ENCODE measurements at regions not wholly inside any gene's neighbourhood (a gene's known extent, or its start where the extent isn't known, plus 50 kb on each side); places are given as distances from the start of the nearest gene placed in this dataset.

GRCh38 chr18:37661061-37661460 is 95.5 kb upstream of the CELF4 start:
- H3K27ac ChIP-seq (ENCODE audit: low read depth, low read length): no peak overlapping the region
- TF ChIP-seq, protein P1, sequence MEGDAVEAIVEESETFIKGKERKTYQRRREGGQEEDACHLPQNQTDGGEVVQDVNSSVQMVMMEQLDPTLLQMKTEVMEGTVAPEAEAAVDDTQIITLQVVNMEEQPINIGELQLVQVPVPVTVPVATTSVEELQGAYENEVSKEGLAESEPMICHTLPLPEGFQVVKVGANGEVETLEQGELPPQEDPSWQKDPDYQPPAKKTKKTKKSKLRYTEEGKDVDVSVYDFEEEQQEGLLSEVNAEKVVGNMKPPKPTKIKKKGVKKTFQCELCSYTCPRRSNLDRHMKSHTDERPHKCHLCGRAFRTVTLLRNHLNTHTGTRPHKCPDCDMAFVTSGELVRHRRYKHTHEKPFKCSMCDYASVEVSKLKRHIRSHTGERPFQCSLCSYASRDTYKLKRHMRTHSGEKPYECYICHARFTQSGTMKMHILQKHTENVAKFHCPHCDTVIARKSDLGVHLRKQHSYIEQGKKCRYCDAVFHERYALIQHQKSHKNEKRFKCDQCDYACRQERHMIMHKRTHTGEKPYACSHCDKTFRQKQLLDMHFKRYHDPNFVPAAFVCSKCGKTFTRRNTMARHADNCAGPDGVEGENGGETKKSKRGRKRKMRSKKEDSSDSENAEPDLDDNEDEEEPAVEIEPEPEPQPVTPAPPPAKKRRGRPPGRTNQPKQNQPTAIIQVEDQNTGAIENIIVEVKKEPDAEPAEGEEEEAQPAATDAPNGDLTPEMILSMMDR (IDR thresholded peaks at IDR 0.05; ENCODE audit: insufficient read depth, low read length, poor library complexity, severe bottlenecking): no peak
- TF ChIP-seq EZH2phosphoT487 (conservative IDR thresholded peaks at IDR 0.05; ENCODE audit: low read length): no peak
- no peak overlapping the region for H3K4me3 ChIP-seq (ENCODE audit: insufficient read depth, low read length, poor library complexity, severe bottlenecking)

GRCh38 chr18:37660658-37661057 is 95.1 kb upstream of the CELF4 start:
- no peaks in the 10 kb centered on the region for H3K27me3 ChIP-seq (ENCODE audit: low read length)
- no peak overlapping the region for H3K4me2 ChIP-seq (ENCODE audit: low read depth, low read length, poor library complexity, severe bottlenecking)

More at GRCh38 chr18:37661061-37661460, 95.5 kb upstream of the CELF4 start:
- Histone ChIP-seq H3K9me3 (ENCODE audit: insufficient read depth, low read length) (no peaks in the 10 kb centered on the region), H3K9ac (ENCODE audit: low read length) (no peak overlapping the region), H3K27me3 (ENCODE audit: low read length) (no peaks in the 10 kb centered on the region), H2AFZ (ENCODE audit: low read depth, low read length, severe bottlenecking) (no peak overlapping the region), H3F3A (ENCODE audit: insufficient read depth) (no peaks in the 10 kb centered on the region), H4K20me1 (ENCODE audit: low read depth, low read length) (no peaks in the 10 kb centered on the region), H3K79me2 (ENCODE audit: insufficient read depth, low read length) (no peaks in the 10 kb centered on the region), H3K36me3 (ENCODE audit: low read length) (no peaks in the 10 kb centered on the region), H3K9me2 (replicated peaks; ENCODE audit: insufficient read depth, low read length) (no peaks in the 10 kb centered on the region), H3K4me2 (ENCODE audit: low read depth, low read length, poor library complexity, severe bottlenecking) (no peak overlapping the region)

GRCh38 chr18:37659906-37660305 is 94.3 kb upstream of the CELF4 start:
- Histone ChIP-seq H3K36me3 (ENCODE audit: low read length) (no peaks in the 10 kb centered on the region), H3K27ac (ENCODE audit: low read depth, low read length) (no peak overlapping the region), H3F3A (ENCODE audit: insufficient read depth) (no peaks in the 10 kb centered on the region), H3K4me2 (ENCODE audit: low read depth, low read length, poor library complexity, severe bottlenecking) (no peak overlapping the region), H3K4me3 (ENCODE audit: insufficient read depth, low read length, poor library complexity, severe bottlenecking) (no peak overlapping the region), H3K9ac (ENCODE audit: low read length) (no peak overlapping the region), H3K79me2 (ENCODE audit: insufficient read depth, low read length) (no peaks in the 10 kb centered on the region), H3K27me3 (ENCODE audit: low read length) (no peaks in the 10 kb centered on the region), H4K20me1 (ENCODE audit: low read depth, low read length) (no peaks in the 10 kb centered on the region), H3K9me3 (ENCODE audit: insufficient read depth, low read length) (no peaks in the 10 kb centered on the region), H2AFZ (ENCODE audit: low read depth, low read length, severe bottlenecking) (no peak overlapping the region), H3K9me2 (replicated peaks; ENCODE audit: insufficient read depth, low read length) (no peaks in the 10 kb centered on the region)
- no peak for TF ChIP-seq EZH2phosphoT487 (conservative IDR thresholded peaks at IDR 0.05; ENCODE audit: low read length)
- TF ChIP-seq, protein P1 (IDR thresholded peaks at IDR 0.05; ENCODE audit: insufficient read depth, low read length, poor library complexity, severe bottlenecking): no peak

More at GRCh38 chr18:37660658-37661057, 95.1 kb upstream of the CELF4 start:
- H3K79me2 ChIP-seq (ENCODE audit: insufficient read depth, low read length): no peaks in the 10 kb centered on the region
- no peaks in the 10 kb centered on the region for H3F3A ChIP-seq (ENCODE audit: insufficient read depth)
- no peaks in the 10 kb centered on the region for H3K36me3 ChIP-seq (ENCODE audit: low read length)
- H3K4me3 ChIP-seq (ENCODE audit: insufficient read depth, low read length, poor library complexity, severe bottlenecking): no peak overlapping the region
- TF ChIP-seq, protein P1 (IDR thresholded peaks at IDR 0.05; ENCODE audit: insufficient read depth, low read length, poor library complexity, severe bottlenecking): no peak
- no peak for TF ChIP-seq EZH2phosphoT487 (conservative IDR thresholded peaks at IDR 0.05; ENCODE audit: low read length)
- H3K9me2 ChIP-seq (replicated peaks; ENCODE audit: insufficient read depth, low read length): no peaks in the 10 kb centered on the region
- H3K27ac ChIP-seq (ENCODE audit: low read depth, low read length): no peak overlapping the region
- no peak overlapping the region for H3K9ac ChIP-seq (ENCODE audit: low read length)
- no peaks in the 10 kb centered on the region for H4K20me1 ChIP-seq (ENCODE audit: low read depth, low read length)
- H3K9me3 ChIP-seq (ENCODE audit: insufficient read depth, low read length): no peaks in the 10 kb centered on the region
- no peak overlapping the region for H2AFZ ChIP-seq (ENCODE audit: low read depth, low read length, severe bottlenecking)

All from SU-DHL-6 (cell line).